GM21528 (cell line): ENCODE measurements at regions not wholly inside any gene's neighbourhood (a gene's known extent, or its start where the extent isn't known, plus 50 kb on each side); places are given as distances from the start of the nearest gene placed in this dataset.
"Not testable (repeated sequence)": the region's sequence is repeated elsewhere in the genome, so short reads cannot be mapped to it uniquely, and the experiment has no call there.

Experiments
- ATAC-seq: cut with Tn5 transposase; IDR thresholded peaks from one replicate; pipeline ENCODE4 v1.9.1; 2021; ENCODE audit warnings: mild to moderate bottlenecking, moderate library complexity; ENCODE audit not compliant: unreplicated experiment, low FRiP score

- no peak for ATAC-seq
Observed at GRCh38 chr4:56149591-56149990, 200.8 kb downstream of the CEP135 start.

DNA sequence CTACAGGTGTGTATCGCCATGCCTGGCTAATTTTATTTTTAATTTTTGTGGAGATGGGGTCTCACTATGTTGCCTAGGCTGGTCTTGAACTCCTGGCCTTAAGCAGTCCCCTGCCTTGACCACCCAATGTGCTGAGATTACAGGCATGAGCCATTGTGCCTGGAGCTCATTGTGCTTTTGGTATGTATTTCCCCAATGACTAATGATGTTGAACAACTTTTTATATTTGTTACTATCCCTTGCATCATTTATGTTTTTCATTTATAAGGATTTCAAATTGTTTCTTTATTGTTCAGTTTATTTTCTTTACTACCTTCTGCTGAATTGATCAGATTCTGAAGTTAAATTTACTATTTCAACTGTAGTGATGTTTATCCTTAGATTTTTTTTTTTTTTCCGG lies 199.7 kb downstream of the CEP135 start:
- ATAC-seq = no peak

- ATAC-seq = no peak
Observed at GRCh38 chr4:56147371-56147770, 198.6 kb downstream of the CEP135 start.

DNA sequence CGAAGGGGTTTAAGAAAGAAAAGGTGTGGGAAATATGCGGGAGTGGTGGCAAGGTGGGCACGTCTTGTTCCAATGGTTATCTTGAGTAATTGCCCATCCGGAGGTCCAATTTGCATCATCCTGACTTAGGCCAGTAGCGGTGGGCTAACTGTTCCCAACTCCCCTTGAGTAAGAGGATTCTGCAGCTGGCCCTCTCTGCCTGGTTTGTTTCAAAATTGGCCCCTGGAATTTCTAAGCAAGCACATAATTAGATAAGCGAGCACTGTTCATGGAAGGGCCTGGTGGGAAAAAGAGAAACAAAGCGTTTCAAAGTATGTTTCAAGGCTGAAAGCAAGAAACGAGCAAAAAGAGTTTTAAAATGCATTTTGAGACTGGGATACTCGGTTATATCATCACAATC lies 198.2 kb downstream of the CEP135 start:
- no peak for ATAC-seq

DNA sequence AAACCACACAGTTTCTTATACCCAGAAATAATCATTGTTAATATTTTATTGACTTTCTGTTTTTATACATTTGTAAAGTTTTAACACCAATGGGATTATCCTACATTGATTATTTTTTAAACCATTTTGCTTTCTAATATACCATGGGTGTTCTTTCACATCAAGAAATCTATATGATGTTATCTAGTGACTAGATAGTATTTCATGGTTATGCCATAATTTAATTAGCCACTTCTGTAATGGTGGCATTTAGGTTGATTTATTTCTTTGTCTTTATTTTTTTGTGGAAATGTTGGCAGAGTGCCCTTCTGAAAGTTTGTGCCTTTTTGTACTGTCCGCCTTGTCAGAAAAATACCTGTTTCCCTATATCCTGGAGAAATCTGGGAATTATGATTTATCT lies 193.3 kb downstream of the CEP135 start:
- ATAC-seq = no peak

- no peak for ATAC-seq
Observed at GRCh38 chr4:56139241-56139827, 190.6 kb downstream of the CEP135 start.

DNA sequence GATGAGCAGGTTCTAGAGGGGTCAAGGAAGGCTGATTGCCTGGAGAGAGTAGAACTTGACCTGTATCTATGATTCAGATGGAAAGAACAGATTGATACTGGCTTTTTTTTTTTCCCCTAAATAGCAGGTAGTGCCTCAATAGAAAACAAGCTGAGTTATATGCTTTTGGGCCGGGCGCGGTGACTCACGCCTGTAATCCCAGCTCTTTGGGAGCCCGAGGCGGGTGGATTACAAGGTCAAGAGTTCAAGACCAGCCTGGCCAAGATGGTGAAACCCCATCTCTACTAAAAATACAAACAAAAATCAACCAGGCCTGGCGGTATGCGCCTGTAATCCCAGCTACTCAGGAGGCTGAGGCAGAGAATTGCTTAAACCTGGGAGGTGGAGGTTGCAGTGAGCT lies 186.1 kb downstream of the CEP135 start:
- not testable (repeated sequence) for ATAC-seq

DNA sequence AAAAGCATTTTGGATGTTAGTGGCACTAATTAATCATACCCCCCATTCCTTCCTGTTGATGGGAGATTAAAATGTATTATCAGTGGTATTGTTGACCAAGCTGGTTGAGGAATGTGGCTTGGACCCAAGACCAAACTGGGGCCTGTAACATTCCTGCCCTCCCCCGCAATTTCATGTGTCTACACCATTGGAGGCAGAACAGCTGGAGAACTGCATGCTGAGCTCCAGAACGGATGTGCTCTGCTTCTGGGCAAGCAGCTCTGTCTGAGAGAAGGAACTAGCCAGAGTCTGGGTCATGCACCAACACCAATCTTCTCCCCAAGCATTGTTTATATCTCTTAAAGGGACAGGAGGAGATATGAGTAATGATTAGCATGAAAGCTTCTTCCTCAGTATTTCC lies 185.5 kb downstream of the CEP135 start:
- ATAC-seq = no peak

GRCh38 chr4:56132835-56133234 lies 184.1 kb downstream of the CEP135 start:
- ATAC-seq = no peak

DNA sequence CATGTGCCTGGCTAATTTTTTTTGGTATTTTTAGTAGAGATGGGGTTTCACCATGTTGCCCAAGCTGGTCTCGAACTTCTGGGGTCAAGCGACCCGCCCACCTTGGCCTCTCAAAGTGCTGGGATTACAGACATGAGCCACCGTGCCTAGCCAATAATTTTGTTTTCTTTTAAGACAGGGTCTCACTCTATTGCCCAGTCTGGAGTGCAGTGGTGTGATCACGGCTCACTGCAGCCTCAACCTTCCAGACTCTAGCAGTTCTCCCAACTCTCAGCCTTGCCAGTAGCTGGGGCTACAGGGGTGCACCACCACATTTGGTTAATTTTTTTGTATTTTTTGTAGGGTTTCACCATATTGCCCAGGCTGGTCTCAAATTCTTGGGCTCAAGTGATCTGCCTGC lies 183.4 kb downstream of the CEP135 start:
- not testable (repeated sequence) for ATAC-seq

- ATAC-seq = no peak
Observed at GRCh38 chr4:56130606-56131155, 181.9 kb downstream of the CEP135 start.

DNA sequence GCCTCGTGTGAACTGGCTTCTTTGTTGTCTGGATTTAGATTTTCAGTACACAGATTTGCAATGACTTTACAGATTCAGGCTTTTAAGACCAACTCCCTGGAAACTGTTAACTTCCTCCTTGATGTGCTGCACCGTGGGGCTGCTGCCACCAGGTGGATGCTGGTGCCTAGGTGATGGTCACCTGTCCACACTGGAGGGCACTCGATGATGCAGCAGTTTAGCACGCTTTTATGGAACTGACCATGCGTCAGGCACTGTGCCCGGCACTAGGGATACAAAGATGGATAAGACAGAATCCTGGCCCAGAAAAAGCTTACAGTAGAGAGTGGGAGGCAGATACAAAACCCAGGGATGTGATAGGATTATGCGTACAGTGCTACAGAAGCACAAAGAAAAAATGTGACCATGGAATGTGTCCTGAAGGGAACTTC lies 180.7 kb downstream of the CEP135 start:
- no peak for ATAC-seq

- no peak for ATAC-seq
Observed at GRCh38 chr4:56128213-56128612, 179.5 kb downstream of the CEP135 start.

GRCh38 chr4:56127716-56128115 lies 179.0 kb downstream of the CEP135 start:
- ATAC-seq = no peak

DNA sequence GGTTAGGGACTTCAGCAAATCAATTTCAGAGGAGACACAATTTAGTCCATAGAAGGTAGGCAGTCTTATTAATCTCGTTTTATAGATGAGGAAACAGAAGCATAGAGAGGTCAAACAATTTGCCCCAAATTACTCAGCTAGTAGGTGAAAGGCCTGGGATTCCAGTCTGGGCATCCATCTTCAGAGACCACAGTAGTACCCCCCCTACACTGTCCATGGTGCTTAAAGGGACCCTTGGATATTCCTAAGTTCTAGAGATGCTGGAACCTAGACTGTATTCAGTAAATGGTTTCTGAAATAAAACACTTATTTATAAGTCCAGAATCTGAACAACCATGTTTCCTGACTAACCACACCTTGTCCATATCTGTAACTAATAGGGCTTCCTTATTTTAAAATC lies 174.8 kb downstream of the CEP135 start:
- no peak for ATAC-seq

GRCh38 chr4:56123051-56123450 lies 174.3 kb downstream of the CEP135 start:
- no peak for ATAC-seq

DNA sequence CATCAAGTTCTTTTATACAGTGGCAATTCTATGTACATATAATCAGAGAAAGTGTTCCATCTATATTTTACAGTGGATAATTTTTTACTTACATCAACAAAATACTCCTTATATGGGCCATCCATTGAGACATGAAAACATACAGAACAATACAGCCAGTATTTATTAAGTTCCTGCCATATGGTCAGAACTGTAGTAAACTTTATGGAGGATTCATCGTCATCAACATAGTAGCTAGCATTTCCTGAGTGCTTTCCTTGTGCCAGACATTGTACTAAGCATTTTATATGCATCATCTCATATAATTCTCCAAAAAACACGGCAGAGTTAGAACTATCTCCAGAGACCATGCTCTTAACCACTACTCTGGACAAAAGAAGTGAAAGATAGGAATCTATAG lies 170.1 kb downstream of the CEP135 start:
- no peak for ATAC-seq

- no peak for ATAC-seq
Observed at GRCh38 chr4:56118055-56118454, 169.3 kb downstream of the CEP135 start.

- ATAC-seq = no peak
Observed at GRCh38 chr4:56115898-56116297, 167.2 kb downstream of the CEP135 start.

- no peak for ATAC-seq
Observed at GRCh38 chr4:56112377-56112776, 163.6 kb downstream of the CEP135 start.

GRCh38 chr4:56106180-56107147 lies 157.7 kb downstream of the CEP135 start:
- no peak for ATAC-seq

DNA sequence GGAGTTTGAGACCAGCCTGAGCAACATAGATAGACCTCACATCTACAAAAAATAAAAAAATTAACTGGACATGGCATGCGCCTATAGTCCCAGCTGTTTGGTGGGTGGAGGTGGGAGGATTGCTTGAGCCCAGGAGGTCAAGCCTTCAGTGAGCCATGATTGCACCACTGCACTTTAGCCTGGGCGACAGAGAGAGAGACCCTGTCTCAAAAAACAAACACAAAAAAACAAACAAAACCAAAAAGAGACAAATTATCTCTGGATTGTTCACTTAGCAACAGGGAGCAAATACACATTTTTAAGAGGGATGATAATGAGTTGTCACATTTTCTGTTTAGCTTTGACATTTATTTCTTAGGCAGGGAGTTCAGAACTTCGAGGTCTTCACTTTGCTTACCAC lies 155.4 kb downstream of the CEP135 start:
- ATAC-seq = no peak
